Suprapubic skin (tissue), 4 donors: ENCODE measurements at regions not wholly inside any gene's neighbourhood (a gene's known extent, or its start where the extent isn't known, plus 50 kb on each side); places are given as distances from the start of the nearest gene placed in this dataset.

ENCODE experiments used
- CTCF ChIP-seq, 2 donors: fragments of 200-600 bp in 1 of 2; fragments of 450-650 bp in 1 of 2; sonication (generic) in 1 of 2; IDR thresholded peaks; one replicate each; pipeline ENCODE4 v1.5.1; 2016 to 2019; ENCODE audit warnings: antibody characterized with exemption in 2 of 2, mild to moderate bottlenecking in 1 of 2, moderate library complexity in 1 of 2
- POLR2A ChIP-seq, 2 donors: fragments of 450-650 bp; IDR thresholded peaks; one replicate each; pipeline ENCODE4 v1.6.1; 2017; ENCODE audit warnings: antibody characterized with exemption in 2 of 2, mild to moderate bottlenecking in 2 of 2, moderate library complexity in 2 of 2
- POLR2AphosphoS5 ChIP-seq, 3 donors: sonication (generic); formaldehyde crosslinking; IDR thresholded peaks; one replicate each; pipeline ENCODE4 v1.6.1; 2017; ENCODE audit warnings: antibody characterized with exemption in 3 of 3

GRCh38 chr14:86527312-86527711 is 997.4 kb downstream of the FLRT2 start:
- TF ChIP-seq POLR2AphosphoS5 (IDR thresholded peaks at IDR 0.05) (no peak), POLR2A (IDR thresholded peaks at IDR 0.05) (no peak), CTCF (IDR thresholded peaks at IDR 0.05) (no peak)
